ENCODE measurements at regions not wholly inside any gene's neighbourhood (a gene's known extent, or its start where the extent isn't known, plus 50 kb on each side); places are given as distances from the start of the nearest gene placed in this dataset.

- no peak for TF ChIP-seq CTCF (conservative IDR thresholded peaks at IDR 0.05)
- H3K27ac ChIP-seq = no peak overlapping the region
These were observed 129.7 kb upstream of the RUNX1 start for GRCh38 chr21:35178827-35179226.

GRCh38 chr21:35178098-35178497 is 129.0 kb upstream of the RUNX1 start:
- H3K27ac ChIP-seq = no peak overlapping the region
- no peak for TF ChIP-seq CTCF (conservative IDR thresholded peaks at IDR 0.05)

GRCh38 chr21:35172231-35172630 is 123.1 kb upstream of the RUNX1 start:
- no peak overlapping the region for H3K27ac ChIP-seq
- TF ChIP-seq CTCF (conservative IDR thresholded peaks at IDR 0.05) = no peak

- H3K27ac ChIP-seq = no peak overlapping the region
- no peak for TF ChIP-seq CTCF (conservative IDR thresholded peaks at IDR 0.05)
These were observed 122.3 kb upstream of the RUNX1 start for GRCh38 chr21:35171385-35171784.

- no peak for TF ChIP-seq CTCF (conservative IDR thresholded peaks at IDR 0.05)
- no peak overlapping the region for H3K27ac ChIP-seq
These were observed 121.7 kb upstream of the RUNX1 start for GRCh38 chr21:35170818-35171217.

GRCh38 chr21:35170244-35170643 is 121.1 kb upstream of the RUNX1 start:
- H3K27ac ChIP-seq = no peak overlapping the region
- no peak for TF ChIP-seq CTCF (conservative IDR thresholded peaks at IDR 0.05)

- TF ChIP-seq CTCF (conservative IDR thresholded peaks at IDR 0.05) = no peak
- H3K27ac ChIP-seq = no peak overlapping the region
These were observed 120.5 kb upstream of the RUNX1 start for GRCh38 chr21:35169574-35169973.

GRCh38 chr21:35168735-35169134 is 119.6 kb upstream of the RUNX1 start:
- TF ChIP-seq CTCF (conservative IDR thresholded peaks at IDR 0.05) = no peak
- no peak overlapping the region for H3K27ac ChIP-seq

Data from VCaP (cell line).